22Rv1 (cell line): ENCODE measurements at regions not wholly inside any gene's neighbourhood (a gene's known extent, or its start where the extent isn't known, plus 50 kb on each side); places are given as distances from the start of the nearest gene placed in this dataset.

ENCODE experiments used
- CTCF ChIP-seq: fragments of 450-650 bp; IDR thresholded peaks from 2 replicates; pipeline ENCODE4 v1.5.1; 2017; ENCODE audit warnings: mild to moderate bottlenecking
- ZFX ChIP-seq: fragments of 450-650 bp; IDR thresholded peaks from 2 replicates; pipeline ENCODE4 v1.6.1; 2017; ENCODE audit warnings: antibody characterized with exemption, borderline replicate concordance

- TF ChIP-seq CTCF (no peak), ZFX (no peak)
Observed at GRCh38 chr4:89534356-89534755, 226.8 kb upstream of the GPRIN3 start.
